Activated CD4-positive, alpha-beta T cell treated with anti-CD3 and anti-CD28 coated beads, Interleukin-2, amount 50 U/mL, for 48 hours (primary cell): ENCODE measurements at regions not wholly inside any gene's neighbourhood (a gene's known extent, or its start where the extent isn't known, plus 50 kb on each side); places are given as distances from the start of the nearest gene placed in this dataset.
"Not testable (repeated sequence)": the region's sequence is repeated elsewhere in the genome, so short reads cannot be mapped to it uniquely, and the experiment has no call there.

Source experiments
- DNase-seq, 2 experiments: peaks; one replicate each; pipeline ENCODE4 v3.0.0-alpha.2; 2020

GRCh38 chr13:108074429-108074828 lies 140.9 kb downstream of the LIG4 start:
- not testable (repeated sequence) for DNase-seq

- no peak for DNase-seq
Observed at GRCh38 chr13:108070925-108071324, 144.4 kb downstream of the LIG4 start.

- no peak for DNase-seq
Observed at GRCh38 chr13:108070491-108070890, 144.8 kb downstream of the LIG4 start.

GRCh38 chr13:108069521-108070210 lies 145.7 kb downstream of the LIG4 start:
- DNase-seq = no peak

- not testable (repeated sequence) for DNase-seq
Observed at GRCh38 chr13:108064372-108064771, 151.0 kb downstream of the LIG4 start.

GRCh38 chr13:108060111-108060510 lies 155.2 kb downstream of the LIG4 start:
- no peak for DNase-seq

GRCh38 chr13:108056278-108056677 lies 159.1 kb downstream of the LIG4 start:
- DNase-seq = no peak

GRCh38 chr13:108049211-108049610 lies 166.1 kb downstream of the LIG4 start:
- no peak for DNase-seq

GRCh38 chr13:108044954-108045353 lies 170.4 kb downstream of the LIG4 start:
- no peak for DNase-seq

- DNase-seq = not testable (repeated sequence)
Observed at GRCh38 chr13:108042866-108043265, 172.5 kb downstream of the LIG4 start.

- DNase-seq = no peak
Observed at GRCh38 chr13:108037348-108037747, 178.0 kb downstream of the LIG4 start.

GRCh38 chr13:108036411-108036932 lies 178.9 kb downstream of the LIG4 start:
- no peak for DNase-seq

GRCh38 chr13:108034909-108035410 lies 180.4 kb downstream of the LIG4 start:
- DNase-seq = no peak

- DNase-seq = no peak
Observed at GRCh38 chr13:108033800-108034707, 181.3 kb downstream of the LIG4 start.

- no peak for DNase-seq
Observed at GRCh38 chr13:108031865-108032264, 183.5 kb downstream of the LIG4 start.

- DNase-seq = no peak
Observed at GRCh38 chr13:108030769-108031168, 184.6 kb downstream of the LIG4 start.

- DNase-seq = no peak
Observed at GRCh38 chr13:108026680-108027410, 188.5 kb downstream of the LIG4 start.

GRCh38 chr13:108020027-108020426 lies 195.3 kb downstream of the LIG4 start:
- no peak for DNase-seq

GRCh38 chr13:108018371-108018870 lies 196.9 kb downstream of the LIG4 start:
- no peak for DNase-seq

- no peak for DNase-seq
Observed at GRCh38 chr13:108006619-108007018, 208.7 kb downstream of the LIG4 start.

GRCh38 chr13:108005231-108005630 lies 210.1 kb downstream of the LIG4 start:
- DNase-seq = no peak

GRCh38 chr13:108003626-108004025 lies 211.7 kb downstream of the LIG4 start:
- no peak for DNase-seq

GRCh38 chr13:108000998-108001397 lies 214.3 kb downstream of the LIG4 start:
- no peak for DNase-seq
